HuH-7.5 (cell line): ENCODE measurements at regions not wholly inside any gene's neighbourhood (a gene's known extent, or its start where the extent isn't known, plus 50 kb on each side); places are given as distances from the start of the nearest gene placed in this dataset.

Experiments used
- DNase-seq: peaks from one replicate; pipeline ENCODE4 v3.0.0; 2011; ENCODE audit warnings: low spot score

DNA sequence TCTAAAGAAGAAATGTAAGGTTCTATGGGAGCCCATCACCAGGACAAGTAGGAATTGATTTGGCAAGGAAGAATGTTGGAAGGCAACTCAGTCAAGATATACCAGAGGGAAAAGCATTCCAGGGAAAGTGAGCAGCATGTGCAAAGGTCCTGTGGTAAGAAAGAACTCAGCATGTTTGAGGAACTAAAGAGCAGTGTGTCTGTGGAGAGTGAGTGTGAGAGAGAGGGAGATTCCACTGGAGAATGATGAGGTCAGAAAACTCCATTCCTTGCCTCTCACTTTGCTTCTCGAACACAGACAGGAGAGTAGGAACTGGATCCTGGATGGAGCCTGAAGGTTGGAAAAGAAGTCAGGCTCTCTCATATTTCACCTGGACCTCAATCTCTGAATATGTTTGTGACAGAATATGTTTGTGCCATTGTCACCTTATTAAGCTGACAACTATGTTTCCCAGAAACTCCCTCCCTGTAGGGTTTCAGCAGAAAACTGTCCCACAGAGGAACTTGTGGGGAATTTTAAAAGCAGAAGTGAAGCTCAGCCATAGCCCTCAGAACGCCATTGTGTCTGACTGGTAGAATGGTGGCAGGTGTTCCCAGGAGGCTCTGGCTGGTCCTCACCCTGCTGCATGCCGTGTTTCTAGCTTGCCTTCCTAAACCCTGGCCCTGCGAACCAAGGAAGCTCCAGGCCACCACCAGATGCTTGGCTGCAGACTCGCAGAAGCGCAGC is 382.4 kb upstream of the XYLT1 start:
- no peak for DNase-seq

DNA sequence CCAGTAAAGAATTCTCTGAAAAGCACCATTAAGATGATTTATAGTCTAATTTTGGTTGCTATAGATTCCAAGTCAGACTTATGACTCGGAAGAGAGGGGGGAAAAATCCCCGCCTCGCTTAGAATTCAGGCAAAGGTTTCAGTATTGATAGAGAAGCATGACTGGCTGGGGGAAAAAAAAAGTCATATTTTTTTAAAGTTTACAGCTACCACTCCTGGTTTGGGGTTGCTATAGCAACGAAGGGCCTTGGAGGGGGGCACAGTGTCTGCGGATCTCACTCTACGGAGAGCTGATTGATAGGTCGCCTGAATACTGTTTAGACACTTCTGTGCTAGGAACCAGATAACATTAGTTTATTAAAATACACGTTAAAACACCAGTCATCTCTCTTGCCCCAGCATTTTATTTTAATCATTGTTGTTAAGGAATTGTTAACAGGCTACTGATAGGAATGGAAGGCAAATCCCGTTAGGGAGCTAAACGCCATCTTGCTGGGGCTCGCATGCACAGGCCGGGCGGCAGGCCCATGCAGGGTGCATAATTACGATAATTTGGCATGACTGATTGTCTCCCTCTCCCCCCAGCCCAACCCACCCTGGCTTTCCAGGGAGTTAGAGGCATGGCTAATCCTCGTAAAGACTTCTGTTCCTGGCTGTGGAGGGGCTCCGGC is 380.0 kb upstream of the XYLT1 start:
- DNase-seq = no peak

DNA sequence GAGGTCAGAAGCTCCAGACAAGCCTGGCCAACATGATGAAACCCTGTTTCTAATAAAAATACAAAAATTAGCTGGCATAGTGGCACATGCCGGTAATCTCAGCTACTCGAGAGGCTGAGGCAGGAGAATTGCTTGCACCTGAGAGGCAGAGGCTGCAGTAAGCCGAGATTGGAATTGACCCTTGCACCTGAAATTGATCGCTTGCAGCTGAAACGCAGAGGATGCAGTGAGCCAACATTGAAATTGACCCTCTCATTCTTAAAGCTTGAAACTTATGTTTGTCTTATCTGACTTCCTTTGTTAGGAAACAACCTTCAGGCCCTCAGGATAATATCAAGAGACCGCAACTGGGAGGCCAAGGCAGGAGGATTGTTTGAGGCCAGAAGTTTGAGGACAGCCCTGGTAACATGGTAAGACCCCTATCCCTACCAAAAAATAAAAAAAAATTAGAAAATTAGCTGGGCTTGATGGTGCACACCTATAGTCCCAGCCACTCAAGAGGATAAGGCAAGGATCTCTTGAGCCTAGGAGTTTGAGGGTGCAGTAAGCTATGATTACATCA is 376.6 kb upstream of the XYLT1 start:
- no peak for DNase-seq

DNA sequence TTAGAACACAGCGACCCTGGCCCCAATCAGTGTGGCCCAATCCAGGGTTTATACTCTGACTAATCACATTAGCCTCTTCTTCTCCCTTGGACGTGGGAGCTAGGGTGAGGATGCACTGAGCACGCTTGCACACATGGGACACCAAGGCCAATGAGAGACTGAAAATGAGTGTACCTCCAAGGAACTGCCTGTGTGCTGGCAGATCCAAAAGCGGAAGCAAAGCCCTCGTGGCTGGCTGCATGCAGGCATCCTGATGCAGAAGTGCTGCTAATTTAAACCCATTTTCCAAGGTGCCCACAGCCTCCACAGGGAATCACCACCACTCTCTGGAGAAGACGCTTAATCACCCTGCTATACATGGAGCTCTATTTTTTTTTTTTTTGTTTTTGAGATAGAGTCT is 375.3 kb upstream of the XYLT1 start:
- no peak for DNase-seq

DNA sequence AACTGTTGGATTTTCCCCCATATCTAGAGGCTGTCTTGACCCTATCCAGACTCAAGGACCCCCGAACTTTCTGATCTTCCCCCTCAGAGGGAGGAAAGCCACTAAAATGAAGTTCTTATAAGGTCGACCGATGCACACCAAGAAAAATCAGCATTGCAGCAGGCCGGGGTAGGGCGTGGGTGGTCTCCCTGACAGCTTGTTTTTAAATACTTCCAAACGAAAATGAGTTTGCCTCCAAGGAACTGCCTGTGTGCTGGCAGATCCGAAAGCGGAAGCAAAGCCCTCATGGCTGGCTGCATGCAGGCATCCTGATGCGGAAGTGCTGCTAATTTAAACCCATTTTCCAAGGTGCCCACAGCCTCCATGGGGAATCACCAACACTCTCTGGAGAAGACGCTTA is 374.3 kb upstream of the XYLT1 start:
- no peak for DNase-seq

DNA sequence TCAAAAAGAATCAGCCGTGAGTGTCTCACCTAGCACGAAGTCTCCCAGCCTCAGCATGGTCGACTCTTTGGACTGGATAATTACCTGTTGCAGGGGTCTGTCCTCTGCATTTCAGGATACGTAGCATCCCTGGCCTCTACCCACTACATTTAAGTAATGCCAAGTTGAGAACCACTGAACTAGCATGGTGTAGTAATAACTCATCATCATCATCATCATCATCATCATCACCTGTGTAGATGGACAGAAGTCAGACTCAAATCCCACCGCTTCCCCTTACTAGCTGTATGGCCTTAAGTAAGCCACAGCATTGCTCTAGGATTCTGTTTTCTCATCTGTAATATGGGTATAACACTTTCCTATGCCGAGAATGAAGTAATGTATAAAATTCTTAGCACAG is 373.1 kb upstream of the XYLT1 start:
- no peak for DNase-seq

DNA sequence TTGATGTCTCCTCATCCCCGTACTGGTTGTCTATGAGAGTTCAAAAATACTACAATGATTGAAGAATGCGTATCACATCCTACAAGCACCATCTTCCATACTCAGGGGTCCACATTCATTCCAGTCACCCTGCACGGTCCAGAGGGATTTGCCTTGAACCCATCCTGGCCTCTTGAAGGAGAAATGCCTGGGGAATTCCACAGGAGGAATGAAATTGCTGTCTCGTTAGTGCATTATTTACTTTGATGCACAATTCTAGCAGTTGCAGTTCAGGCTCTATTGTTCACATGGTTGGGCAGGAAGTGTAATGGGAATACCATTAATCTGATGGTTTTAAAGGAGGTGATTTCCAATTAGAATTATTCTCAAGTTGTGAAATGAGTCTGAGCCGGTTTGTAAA is 369.1 kb upstream of the XYLT1 start:
- DNase-seq = no peak

DNA sequence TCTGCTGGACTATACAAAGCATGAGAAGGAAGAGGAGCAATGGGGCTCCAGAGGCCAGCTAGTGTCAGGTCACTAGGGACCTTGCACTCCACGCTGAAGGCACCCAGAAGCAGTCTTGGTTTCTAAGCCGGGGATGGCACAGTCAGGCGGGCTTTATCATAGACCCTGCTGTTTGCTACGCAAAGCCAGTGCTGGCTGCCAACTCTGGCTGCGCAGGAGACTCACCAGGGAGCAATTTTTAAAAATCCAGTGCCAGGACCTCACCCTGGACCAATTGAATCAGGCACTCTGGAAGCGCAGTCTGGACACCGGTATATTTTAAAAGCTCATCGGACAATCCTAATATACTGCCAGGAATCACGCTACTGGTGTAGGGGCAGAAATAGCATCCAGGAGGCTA is 368.5 kb upstream of the XYLT1 start:
- no peak for DNase-seq

DNA sequence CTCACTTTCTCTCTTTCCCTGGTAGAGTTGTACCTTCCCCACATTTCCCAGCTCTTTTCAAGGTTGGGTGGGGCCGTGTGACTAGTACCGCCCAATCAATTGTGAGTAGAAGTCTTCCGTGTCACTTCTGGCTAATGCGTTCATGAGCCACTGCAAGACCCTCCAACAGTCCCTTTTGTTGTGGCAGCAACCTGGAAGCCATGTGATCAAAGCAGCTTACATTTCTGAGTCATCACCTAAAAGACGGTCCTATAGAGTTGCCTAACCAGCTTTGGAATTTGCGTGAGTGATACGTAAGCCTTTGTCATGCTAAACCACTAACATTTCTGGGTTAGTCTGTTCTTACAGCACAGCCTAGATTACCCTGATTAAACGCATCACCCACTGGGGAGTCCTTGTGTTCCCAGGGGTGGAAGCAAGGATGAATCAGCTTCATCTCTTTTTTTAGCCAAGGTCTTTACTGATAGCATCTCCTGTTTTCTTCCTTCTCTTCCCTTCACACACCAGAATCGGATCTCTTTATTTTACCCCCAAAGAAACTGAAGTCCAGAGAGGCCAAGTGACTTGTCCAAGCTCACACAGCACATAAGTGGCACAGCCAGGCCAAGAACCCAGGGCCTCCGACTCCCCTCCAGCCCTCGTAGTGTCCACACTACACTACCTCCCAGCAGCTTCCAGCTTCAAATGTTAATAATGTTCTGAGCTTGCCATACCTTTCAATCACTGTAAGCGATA is 366.3 kb upstream of the XYLT1 start:
- no peak for DNase-seq

DNA sequence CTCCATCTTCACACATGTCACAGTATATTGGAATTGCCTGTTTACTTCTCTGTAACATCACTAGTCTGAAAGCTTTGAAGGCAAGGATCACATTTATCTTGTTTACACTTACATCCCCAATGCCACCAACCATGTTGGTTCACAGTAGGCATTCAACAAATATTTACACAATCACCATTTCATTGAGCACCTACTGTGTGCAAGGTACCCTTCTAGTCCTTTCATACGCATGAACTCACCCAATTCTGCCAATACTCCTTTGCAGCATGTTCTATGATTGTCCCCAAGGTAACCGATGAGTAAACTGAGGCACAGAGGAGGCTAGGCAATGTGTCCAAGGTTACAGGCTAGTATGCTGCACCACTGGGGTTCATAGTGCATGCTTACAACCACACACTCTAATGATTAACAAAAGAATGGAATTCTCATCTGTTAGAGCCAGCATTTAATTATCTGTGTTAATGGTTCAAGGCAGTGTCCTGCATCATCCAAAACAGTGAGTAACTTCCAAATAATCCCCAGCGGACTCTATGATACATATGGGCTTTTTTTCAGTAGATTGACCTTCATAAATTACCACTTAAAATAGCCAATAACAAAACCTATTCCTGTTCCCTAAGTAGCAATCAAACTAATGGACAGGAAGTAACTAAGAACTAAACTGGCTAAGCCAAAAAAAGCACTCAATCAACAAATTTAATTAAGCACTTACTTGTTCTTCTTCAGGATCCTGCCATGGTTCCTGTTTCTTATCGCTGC is 364.5 kb upstream of the XYLT1 start:
- DNase-seq = no peak

DNA sequence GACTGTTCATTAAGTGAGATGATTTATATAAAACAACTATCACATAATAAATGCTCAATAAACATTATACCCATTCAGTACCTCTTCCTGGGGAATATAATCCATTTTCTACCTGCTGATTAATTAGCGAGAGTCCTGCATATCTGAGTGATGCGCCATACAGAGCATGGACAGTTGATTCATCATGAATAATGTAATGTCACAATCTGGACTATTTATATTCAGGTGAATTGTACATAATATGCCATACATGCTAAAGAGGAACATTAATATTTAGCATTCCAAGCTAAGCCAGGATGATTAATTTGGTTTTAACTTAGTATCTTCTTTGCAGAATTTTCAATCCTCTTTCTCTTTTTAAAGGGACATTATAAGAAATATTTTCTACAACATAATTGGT is 362.0 kb upstream of the XYLT1 start:
- no peak for DNase-seq

DNA sequence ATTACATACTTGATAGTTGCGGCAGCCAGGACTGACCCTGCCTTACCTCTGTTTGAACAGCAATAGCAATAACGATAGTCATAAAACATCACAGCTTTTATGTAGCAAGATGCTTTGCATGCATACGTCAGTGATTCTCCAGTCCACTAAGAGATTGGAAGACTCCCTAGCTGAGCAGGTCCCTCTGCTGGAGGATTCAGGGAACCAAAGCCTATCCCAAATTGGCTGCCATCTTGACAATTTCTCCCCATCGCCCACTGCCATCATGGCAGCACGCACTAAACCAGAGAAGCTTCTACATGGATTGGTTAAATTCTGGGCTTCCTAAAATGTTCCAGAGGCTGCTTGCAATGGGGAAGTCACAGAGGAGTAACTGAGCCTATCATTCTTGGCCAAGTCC is 360.6 kb upstream of the XYLT1 start:
- DNase-seq = no peak

DNA sequence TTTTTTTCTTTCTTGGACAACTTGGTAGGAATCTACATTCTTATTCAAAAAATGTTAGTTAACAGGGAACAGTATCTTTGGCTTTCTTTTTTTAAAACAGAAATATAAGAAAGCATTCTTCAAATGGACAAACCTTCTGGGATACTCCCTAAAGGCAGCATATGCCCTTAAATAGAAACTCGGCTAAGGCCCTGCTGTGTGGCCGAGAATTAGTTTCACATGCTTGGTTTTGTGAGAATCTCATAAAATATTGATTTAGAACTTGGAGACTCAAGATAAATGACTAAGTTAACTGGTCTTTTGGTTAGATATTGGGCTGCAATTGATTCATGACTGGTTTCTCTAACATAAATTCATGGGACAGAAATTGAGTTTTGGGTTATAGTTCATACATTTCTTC is 359.9 kb upstream of the XYLT1 start:
- DNase-seq = no peak

DNA sequence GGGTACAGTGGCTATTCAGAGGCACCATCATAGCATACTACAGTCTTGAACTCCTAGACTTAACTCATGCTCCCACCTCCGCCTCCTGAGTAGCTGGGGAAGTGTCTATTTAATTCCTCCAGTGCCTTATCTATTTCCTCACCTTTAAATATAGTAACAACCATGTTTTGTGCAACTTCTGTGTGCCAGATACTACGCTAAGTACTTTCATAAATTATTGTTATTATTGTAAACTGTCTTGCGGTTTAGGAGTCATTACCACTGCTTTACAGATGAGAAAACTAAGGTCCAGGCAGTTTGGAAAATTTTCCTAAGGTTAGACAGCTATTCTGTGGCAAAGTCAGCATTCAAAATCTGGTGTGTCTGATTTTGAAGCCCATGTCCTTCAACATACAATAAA is 359.1 kb upstream of the XYLT1 start:
- no peak for DNase-seq

DNA sequence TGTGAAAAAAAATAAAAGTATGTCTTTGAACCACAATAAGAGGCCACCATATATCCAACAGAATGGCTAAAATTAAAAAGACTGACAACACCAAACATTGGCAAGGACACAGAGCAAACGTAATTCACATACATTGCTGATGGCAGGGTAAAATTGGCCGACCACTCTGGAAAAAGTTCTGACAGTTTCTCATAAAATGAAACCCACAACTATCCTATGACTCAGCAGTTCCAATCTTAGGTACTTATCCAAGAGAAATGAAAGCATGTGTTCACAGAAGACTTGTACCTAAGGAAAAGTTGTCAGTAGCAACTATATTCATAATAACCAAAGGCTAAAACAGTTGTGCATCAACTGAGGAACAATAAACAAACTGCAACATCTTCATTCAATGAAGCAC is 357.3 kb upstream of the XYLT1 start:
- no peak for DNase-seq

DNA sequence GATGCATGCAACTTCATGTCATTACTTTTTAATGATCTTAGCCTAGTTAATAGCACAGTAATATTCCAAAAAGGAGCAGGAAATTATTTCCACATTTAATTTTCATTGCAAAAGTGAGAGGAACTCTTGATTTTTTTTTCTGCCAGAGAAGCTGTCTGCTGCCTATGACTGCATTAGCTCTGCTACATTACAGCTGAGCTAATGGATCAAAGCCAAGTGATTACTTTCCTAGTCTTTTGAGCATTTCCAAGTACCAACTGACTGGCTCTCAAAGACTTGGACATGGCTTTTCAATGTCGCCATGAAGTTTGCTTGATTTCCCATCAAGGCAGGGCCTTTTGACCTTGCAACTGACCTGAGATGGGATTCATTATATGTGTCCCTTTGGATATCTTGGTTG is 356.6 kb upstream of the XYLT1 start:
- no peak for DNase-seq

DNA sequence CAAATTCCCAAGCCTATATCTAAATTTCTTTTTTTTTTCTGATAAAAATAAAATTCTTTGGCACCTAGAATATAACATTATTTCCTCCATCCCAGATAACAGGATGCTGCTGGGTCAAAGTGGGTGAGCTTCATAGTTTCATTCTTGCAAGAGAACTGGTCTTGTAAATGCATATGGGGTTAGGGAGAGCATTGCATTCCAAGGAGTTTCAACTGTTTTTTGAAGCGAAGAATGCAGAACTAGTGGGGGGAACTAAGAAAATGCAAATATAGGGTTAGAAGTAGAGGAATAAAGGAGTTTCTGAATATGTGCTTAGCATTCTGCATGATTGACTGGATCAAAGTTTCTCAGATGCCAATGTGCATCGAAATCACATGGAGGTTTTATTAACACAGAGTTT is 347.2 kb upstream of the XYLT1 start:
- DNase-seq = no peak

DNA sequence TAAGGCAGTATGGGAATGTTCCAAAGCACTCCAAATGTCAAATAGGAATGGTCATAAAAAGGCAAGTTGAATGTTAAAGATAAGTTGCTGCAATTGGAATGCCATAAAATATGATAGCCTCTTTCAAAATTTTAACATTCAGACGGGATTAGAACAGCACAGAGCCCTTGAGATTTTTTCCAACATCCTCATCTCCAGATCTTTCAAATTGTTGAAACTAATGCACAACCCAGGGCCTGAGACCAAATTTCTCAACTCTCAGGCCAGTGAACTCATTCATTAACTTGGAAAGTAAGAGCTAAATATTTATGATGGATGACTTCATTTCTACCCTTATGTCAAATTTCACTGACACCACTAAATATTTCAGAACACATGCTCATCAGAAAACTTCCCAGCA is 346.5 kb upstream of the XYLT1 start:
- no peak for DNase-seq

DNA sequence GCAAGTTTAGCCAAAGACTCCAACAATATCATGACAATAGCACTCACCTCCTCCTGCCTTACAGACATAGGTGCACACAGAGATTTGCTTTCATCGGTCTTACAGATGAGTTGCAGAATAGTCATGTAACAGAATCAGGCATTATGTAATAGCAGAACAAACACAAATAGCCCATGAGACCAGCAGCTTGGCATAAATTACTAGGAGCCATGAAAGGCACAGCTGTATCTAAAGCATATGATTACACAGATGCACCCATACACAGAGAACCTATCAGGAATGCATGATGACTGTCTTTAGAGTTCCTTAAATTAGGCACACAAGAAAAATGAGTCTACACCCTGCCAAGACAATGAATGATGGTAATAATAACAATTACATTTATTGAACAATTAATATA is 342.0 kb upstream of the XYLT1 start:
- no peak for DNase-seq

DNA sequence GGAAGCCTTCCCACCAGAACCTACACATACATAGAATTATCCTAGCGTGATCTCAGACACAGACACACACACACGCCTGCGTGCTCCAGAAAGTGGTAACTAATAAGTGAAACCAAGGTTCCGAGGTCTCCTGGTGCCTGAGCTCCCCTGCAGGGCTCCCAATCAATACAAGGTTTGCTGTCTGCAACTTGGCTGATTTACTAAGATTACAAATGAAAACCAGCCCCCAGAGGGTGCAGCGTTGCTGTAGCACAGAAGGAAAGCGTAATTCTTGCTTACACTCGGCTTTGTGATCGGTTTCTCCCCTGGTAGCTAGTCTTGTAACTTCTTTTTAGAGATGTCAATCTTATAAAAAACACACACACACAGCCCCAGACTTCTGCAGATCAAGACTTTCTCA is 334.1 kb upstream of the XYLT1 start:
- DNase-seq = no peak

DNA sequence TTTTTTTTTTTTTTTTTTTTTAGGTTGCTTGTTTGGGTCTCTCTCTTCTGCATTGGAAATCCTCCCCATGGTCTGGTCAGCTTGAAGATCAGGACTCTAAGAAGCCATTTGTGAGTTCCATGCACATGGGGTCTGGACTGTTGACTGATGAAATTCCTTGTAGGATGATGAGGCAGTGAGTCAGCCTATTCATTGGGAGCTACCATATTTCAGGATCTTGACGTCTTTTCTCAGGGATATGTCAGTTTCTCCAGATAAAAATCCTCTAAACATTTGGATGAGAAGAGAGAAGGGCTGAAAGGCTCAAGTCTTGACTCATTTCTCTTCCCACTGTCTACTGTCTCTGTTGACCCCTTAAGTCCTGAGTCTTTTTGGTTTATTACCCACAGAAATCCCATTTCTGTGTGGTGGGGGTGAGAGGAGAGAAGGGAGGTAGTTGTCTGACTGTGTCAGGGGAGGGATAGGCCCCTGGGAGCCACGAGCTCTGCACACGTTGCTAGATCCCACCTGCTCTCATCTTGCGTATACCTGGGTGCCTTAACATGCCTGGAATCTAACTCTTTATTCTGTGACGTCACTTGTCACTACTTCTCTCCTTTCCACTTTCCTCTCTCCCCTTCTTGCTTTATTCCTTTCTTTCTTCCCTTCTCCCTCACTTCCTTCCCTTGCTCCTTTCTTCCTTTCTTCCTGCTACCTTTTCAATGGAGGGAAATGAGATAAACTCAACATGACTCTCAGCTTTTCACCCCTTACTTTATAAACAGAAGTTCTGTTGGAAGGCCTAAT is 333.1 kb upstream of the XYLT1 start:
- DNase-seq = no peak

DNA sequence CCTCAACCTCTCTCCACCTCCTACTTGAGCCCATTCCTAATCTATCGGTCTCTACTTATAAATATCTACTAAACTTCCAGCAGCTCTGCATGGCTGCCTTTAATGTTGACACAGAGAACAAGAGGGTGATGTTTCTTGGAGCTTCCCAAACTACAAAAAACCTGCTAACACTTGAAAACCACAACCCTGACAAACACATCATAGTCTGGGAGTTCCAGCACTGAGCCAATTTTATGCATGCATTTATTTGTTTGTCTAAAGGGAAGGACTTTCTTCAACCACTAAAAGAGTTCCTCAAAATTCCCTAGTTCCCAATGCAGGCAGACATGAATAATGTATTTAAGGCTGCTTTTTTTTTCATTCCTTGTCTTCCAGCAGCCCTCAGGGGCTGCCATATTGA is 331.8 kb upstream of the XYLT1 start:
- DNase-seq = no peak
